ENCODE measurements at regions not wholly inside any gene's neighbourhood (a gene's known extent, or its start where the extent isn't known, plus 50 kb on each side); places are given as distances from the start of the nearest gene placed in this dataset.

GRCh38 chr1:114259511-114260160, 106.0 kb upstream of the SYT6 start:
- intact Hi-C loops (cut with DNase I; ENCODE audit: low total_unique reads), result no loop called here
- H3K9me3 ChIP-seq, result peaks cover 0 to 10% (median 6%) of the 10 kb centered on the region in 4 donors
- no peak for DNase-seq
- no peaks in the 10 kb centered on the region for H3K36me3 ChIP-seq
- peaks cover 0 to 40% (median 0%) of the 10 kb centered on the region in 3 donors for H3K27me3 ChIP-seq
- WGBS, 5 donors, result 59 to 79% (median 66%) methylated on average over 2 of the region's 2 CpGs
- no peaks in the 10 kb centered on the region for H3K4me1 ChIP-seq
- H3K4me3 ChIP-seq, result no peak overlapping the region
- H3K27ac ChIP-seq, result no peak overlapping the region
- TF ChIP-seq POLR2AphosphoS5 (IDR thresholded peaks at IDR 0.05), result no peak
- no peak for TF ChIP-seq CTCF (IDR thresholded peaks at IDR 0.05)
- no peak for TF ChIP-seq EP300 (IDR thresholded peaks at IDR 0.05)
- TF ChIP-seq POLR2A (IDR thresholded peaks at IDR 0.05), result no peak

GRCh38 chr1:114258633-114259032, 105.0 kb upstream of the SYT6 start:
- H3K27ac ChIP-seq, result no peak overlapping the region
- peaks cover 0 to 15% (median 10%) of the 10 kb centered on the region in 4 donors for H3K9me3 ChIP-seq
- no peak overlapping the region for H3K4me3 ChIP-seq
- no peak for DNase-seq
- intact Hi-C loops (cut with DNase I; ENCODE audit: low total_unique reads), result no loop called here
- no peak for TF ChIP-seq POLR2AphosphoS5 (IDR thresholded peaks at IDR 0.05)
- no peak for TF ChIP-seq EP300 (IDR thresholded peaks at IDR 0.05)
- TF ChIP-seq POLR2A (IDR thresholded peaks at IDR 0.05), result no peak
- no peak for TF ChIP-seq CTCF (IDR thresholded peaks at IDR 0.05)
- H3K4me1 ChIP-seq, result no peaks in the 10 kb centered on the region
- peaks cover 0 to 40% (median 0%) of the 10 kb centered on the region in 3 donors for H3K27me3 ChIP-seq
- H3K36me3 ChIP-seq, result no peaks in the 10 kb centered on the region
- WGBS, 5 donors, result 73 to 80% (median 77%) methylated on average over 4 of the region's 4 CpGs

- DNase-seq, result no peak
- H3K4me3 ChIP-seq, result no peak overlapping the region
- intact Hi-C loops (cut with DNase I; ENCODE audit: low total_unique reads), result no loop called here
Measured at GRCh38 chr1:114258074-114258473, 104.4 kb upstream of the SYT6 start.

GRCh38 chr1:114257554-114257953, 103.9 kb upstream of the SYT6 start:
- intact Hi-C loops (cut with DNase I; ENCODE audit: low total_unique reads), result no loop called here
- TF ChIP-seq POLR2AphosphoS5 (IDR thresholded peaks at IDR 0.05) (no peak), POLR2A (IDR thresholded peaks at IDR 0.05) (no peak), EP300 (IDR thresholded peaks at IDR 0.05) (no peak), CTCF (IDR thresholded peaks at IDR 0.05) (no peak)
- WGBS, 5 donors, result 74 to 88% (median 80%) methylated on average over 1 of the region's 1 CpG

More at GRCh38 chr1:114258074-114258473, 104.4 kb upstream of the SYT6 start:
- Histone ChIP-seq H3K4me1 (no peaks in the 10 kb centered on the region), H3K36me3 (no peaks in the 10 kb centered on the region), H3K27ac (no peak overlapping the region), H3K27me3 (peaks cover 0 to 39% (median 0%) of the 10 kb centered on the region in 3 donors), H3K9me3 (peaks cover 0 to 15% (median 10%) of the 10 kb centered on the region in 4 donors)
- TF ChIP-seq POLR2A (IDR thresholded peaks at IDR 0.05) (no peak), CTCF (IDR thresholded peaks at IDR 0.05) (no peak), POLR2AphosphoS5 (IDR thresholded peaks at IDR 0.05) (no peak), EP300 (IDR thresholded peaks at IDR 0.05) (no peak)
- 83 to 88% (median 88%) methylated on average over 3 of the region's 3 CpGs for WGBS, 5 donors

More at GRCh38 chr1:114257554-114257953, 103.9 kb upstream of the SYT6 start:
- no peak for DNase-seq
- Histone ChIP-seq H3K4me3 (no peak overlapping the region), H3K4me1 (no peaks in the 10 kb centered on the region), H3K27me3 (peaks cover 0 to 34% (median 0%) of the 10 kb centered on the region in 3 donors), H3K36me3 (no peaks in the 10 kb centered on the region), H3K27ac (no peak overlapping the region), H3K9me3 (peaks cover 0 to 15% (median 10%) of the 10 kb centered on the region in 4 donors)

All from stomach (tissue), 8 donors.